Kidney (tissue), 13 donors: ENCODE measurements at regions not wholly inside any gene's neighbourhood (a gene's known extent, or its start where the extent isn't known, plus 50 kb on each side); places are given as distances from the start of the nearest gene placed in this dataset.

Experiments
- DNase-seq, 5 donors: peaks; one replicate each; pipeline ENCODE4 v3.0.0-alpha.2; 2013 to 2020
- FAIRE-seq: peaks from 2 replicates; lab custom pipeline; 2012; peaks lifted over from hg19 to GRCh38; lab: Jason Lieb, UNC
- H3K27ac ChIP-seq, 2 donors: one replicate each; pipeline ENCODE4 v1.7.0; 2013; ENCODE audit warnings: low read depth in 2 of 2, low read length in 2 of 2, inconsistent platforms in 1 of 2
- H3K27me3 ChIP-seq: one replicate; pipeline ENCODE4 v1.7.1; 2013; ENCODE audit warnings: low read length, inconsistent platforms; ENCODE audit not compliant: control insufficient read depth, insufficient read depth
- H3K36me3 ChIP-seq, 3 donors: one replicate each; pipeline versions ENCODE4 v1.7.0 to v1.7.1; 2013; ENCODE audit warnings: low read length in 3 of 3, control low read depth in 1 of 3, inconsistent platforms in 1 of 3; ENCODE audit not compliant: insufficient read depth in 3 of 3, control insufficient read depth in 2 of 3
- H3K4me1 ChIP-seq, 3 donors: one replicate each; pipeline versions ENCODE4 v1.7.0 to v1.7.1; 2013; ENCODE audit warnings: low read length in 3 of 3, inconsistent platforms in 1 of 3, low read depth in 1 of 3; ENCODE audit not compliant: control insufficient read depth in 2 of 3, insufficient read depth in 2 of 3
- H3K4me3 ChIP-seq, 3 donors: one replicate each; pipeline versions ENCODE4 v1.7.0 to v1.8.1; 2013; ENCODE audit warnings: low read length in 3 of 3, control low read depth in 1 of 3, inconsistent platforms in 1 of 3
- H3K9ac ChIP-seq, 3 donors: one replicate each; pipeline versions ENCODE4 v1.7.0 to v1.7.1; 2013; ENCODE audit warnings: low read length in 3 of 3, control low read depth in 1 of 3, inconsistent platforms in 1 of 3
- H3K9me3 ChIP-seq, 3 donors: one replicate each; pipeline versions ENCODE4 v1.7.0 to v1.7.1; 2013; ENCODE audit warnings: low read length in 3 of 3, control low read depth in 1 of 3, inconsistent platforms in 1 of 3; ENCODE audit not compliant: control insufficient read depth in 2 of 3, insufficient read depth in 1 of 3
- CTCF ChIP-seq: IDR thresholded peaks from 3 replicates; pipeline ENCODE4 v1.5.1; 2012; ENCODE audit warnings: mild to moderate bottlenecking, moderate library complexity, borderline replicate concordance; ENCODE audit not compliant: insufficient read depth; ENCODE audit errors: extremely low read depth
- intact Hi-C: fragments of 100-400 bp; cut with DNase I; formaldehyde crosslinking; loops from one replicate; pipeline ENCODE4 v1.11.1; 2022
- donor health status: control.
- donor health status: control.
- donor health status: control.
- donor health status: control.
- donor health status: control.
- donor health status: DM: yes; HTN: yes; CAD: no.
- donor health status: Normal renal cell carcinoma (clear cell type).

GRCh38 chr17:45703806-45704205 is 80.3 kb upstream of the CRHR1 start:
- intact Hi-C loops, result no loop called here
- no peak for FAIRE-seq
- H3K4me1 ChIP-seq, result no peaks in the 10 kb centered on the region
- no peak overlapping the region for H3K27ac ChIP-seq
- H3K36me3 ChIP-seq, result no peaks in the 10 kb centered on the region
- H3K9me3 ChIP-seq, result no peaks in the 10 kb centered on the region
- no peak for TF ChIP-seq CTCF
- H3K9ac ChIP-seq, result no peak overlapping the region
- no peak overlapping the region for H3K4me3 ChIP-seq
- no peak for DNase-seq
- no peaks in the 10 kb centered on the region for H3K27me3 ChIP-seq

- TF ChIP-seq CTCF, result no peak
- H3K27me3 ChIP-seq, result no peaks in the 10 kb centered on the region
- H3K4me3 ChIP-seq, result no peak overlapping the region
- no peaks in the 10 kb centered on the region for H3K9me3 ChIP-seq
- H3K36me3 ChIP-seq, result no peaks in the 10 kb centered on the region
- DNase-seq (no peak), FAIRE-seq (no peak)
- H3K9ac ChIP-seq, result no peak overlapping the region
- H3K4me1 ChIP-seq, result no peaks in the 10 kb centered on the region
- H3K27ac ChIP-seq, result no peak overlapping the region
- intact Hi-C loops, result no loop called here
Observed at GRCh38 chr17:45704251-45704650, 79.9 kb upstream of the CRHR1 start.

DNA sequence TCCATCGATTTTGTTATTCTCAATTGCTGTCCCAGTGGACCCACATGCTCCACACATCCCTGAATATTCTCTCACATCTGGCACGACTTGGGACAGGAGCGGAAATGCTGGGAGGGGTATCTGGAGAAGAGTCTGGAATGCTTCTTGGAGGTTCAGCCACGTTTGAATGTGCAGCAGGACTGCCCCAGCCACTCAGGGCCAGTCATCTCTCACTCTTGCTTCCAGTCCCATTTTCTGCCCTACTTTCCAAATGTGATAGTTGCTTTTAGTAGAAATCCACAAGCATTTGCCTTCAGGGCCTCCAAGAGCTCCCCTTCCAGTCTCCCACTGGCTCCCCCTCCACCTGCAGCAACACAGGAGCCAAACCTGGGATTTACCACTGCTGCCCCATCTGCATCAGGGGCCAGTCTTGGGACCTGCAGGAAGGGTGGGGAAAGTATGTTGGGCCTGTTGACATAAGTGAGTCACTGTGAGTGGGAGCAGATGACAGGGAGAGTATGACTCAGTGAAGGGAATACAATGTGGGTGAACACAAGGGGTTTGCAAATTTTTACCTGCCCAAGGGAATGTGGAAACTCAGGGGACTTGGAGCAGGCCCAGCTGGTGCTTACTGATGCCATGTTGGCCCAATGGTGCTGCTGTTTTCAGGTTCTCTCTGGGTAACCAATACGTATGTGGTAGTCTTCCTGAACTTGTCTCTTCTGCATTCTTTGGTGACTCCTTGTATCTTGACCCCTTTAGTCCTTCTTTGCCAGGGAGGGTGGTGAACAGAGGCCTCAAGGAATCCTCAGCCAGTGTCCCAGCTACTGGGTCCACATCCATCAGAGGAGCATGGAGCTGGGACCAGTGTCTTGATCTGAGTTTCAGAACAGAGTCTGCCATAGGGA is 78.8 kb upstream of the CRHR1 start:
- Histone ChIP-seq H3K4me3 (no peak overlapping the region), H3K4me1 (no peaks in the 10 kb centered on the region), H3K27ac (no peak overlapping the region), H3K9me3 (no peaks in the 10 kb centered on the region), H3K36me3 (no peaks in the 10 kb centered on the region), H3K9ac (no peak overlapping the region), H3K27me3 (no peaks in the 10 kb centered on the region)
- no peak for TF ChIP-seq CTCF
- intact Hi-C loops, result no loop called here
- FAIRE-seq, result no peak
- DNase-seq, result no peak

DNA sequence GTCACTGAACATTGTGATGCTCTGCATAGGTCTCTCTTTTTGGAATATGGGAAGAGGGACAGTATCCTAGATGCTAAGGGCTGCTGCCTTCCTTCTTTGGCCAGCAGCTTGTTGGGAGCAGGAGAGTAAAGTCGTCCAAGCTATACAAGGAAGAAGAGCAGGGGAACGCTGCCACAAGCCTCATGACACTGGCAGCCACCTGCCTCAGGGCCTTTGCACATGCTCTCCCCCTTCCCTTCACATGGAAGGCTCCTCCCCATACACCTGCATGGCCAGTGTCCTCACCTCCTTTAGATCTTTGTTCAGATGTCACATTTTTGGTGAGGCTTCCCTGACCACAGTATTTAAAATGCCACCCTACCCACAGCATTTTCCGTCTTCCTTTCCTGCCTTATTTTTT is 78.1 kb upstream of the CRHR1 start:
- Histone ChIP-seq H3K27ac (no peak overlapping the region), H3K9me3 (no peaks in the 10 kb centered on the region), H3K4me1 (no peaks in the 10 kb centered on the region), H3K27me3 (no peaks in the 10 kb centered on the region), H3K36me3 (no peaks in the 10 kb centered on the region), H3K4me3 (no peak overlapping the region), H3K9ac (no peak overlapping the region)
- TF ChIP-seq CTCF, result no peak
- no peak for DNase-seq
- intact Hi-C loops, result no loop called here
- FAIRE-seq, result no peak
